ENCODE measurements at regions not wholly inside any gene's neighbourhood (a gene's known extent, or its start where the extent isn't known, plus 50 kb on each side); places are given as distances from the start of the nearest gene placed in this dataset.

DNA sequence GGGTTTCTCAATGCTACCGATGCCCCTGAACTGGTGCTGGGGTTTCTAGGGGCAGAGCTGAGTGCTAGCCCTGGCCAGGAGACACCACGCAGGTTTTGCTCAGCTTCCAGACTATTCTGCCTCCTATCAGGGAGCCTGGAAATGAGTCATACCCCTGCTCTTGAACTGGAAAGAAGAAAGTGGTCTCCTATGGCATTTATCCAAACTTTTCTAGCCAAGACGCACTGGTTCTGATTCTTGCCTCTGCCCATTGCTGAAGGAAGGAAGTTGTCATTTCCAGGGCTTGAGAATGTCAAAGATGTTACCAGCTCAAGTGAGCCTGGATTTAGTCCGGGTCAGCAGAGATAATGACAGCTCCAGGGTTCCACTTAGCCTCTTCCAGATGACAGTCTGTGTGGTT is 561.9 kb downstream of the CDK5RAP2 start:
- TF ChIP-seq, protein P1, sequence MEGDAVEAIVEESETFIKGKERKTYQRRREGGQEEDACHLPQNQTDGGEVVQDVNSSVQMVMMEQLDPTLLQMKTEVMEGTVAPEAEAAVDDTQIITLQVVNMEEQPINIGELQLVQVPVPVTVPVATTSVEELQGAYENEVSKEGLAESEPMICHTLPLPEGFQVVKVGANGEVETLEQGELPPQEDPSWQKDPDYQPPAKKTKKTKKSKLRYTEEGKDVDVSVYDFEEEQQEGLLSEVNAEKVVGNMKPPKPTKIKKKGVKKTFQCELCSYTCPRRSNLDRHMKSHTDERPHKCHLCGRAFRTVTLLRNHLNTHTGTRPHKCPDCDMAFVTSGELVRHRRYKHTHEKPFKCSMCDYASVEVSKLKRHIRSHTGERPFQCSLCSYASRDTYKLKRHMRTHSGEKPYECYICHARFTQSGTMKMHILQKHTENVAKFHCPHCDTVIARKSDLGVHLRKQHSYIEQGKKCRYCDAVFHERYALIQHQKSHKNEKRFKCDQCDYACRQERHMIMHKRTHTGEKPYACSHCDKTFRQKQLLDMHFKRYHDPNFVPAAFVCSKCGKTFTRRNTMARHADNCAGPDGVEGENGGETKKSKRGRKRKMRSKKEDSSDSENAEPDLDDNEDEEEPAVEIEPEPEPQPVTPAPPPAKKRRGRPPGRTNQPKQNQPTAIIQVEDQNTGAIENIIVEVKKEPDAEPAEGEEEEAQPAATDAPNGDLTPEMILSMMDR (IDR thresholded peaks at IDR 0.05) = no peak
- TF ChIP-seq POLR2A (IDR thresholded peaks at IDR 0.05) = no peak
